WI38 (cell line): ENCODE measurements at regions not wholly inside any gene's neighbourhood (a gene's known extent, or its start where the extent isn't known, plus 50 kb on each side); places are given as distances from the start of the nearest gene placed in this dataset.
A peak's percentile ranks its signal among the peaks of the same experiment; 100 is the strongest.

Experiments
- H3K4me3 ChIP-seq: 2 replicates; pipeline ENCODE4 v1.5.1; 2011; ENCODE audit warnings: low read depth, mild to moderate bottlenecking, control low read depth, low read length
- CTCF ChIP-seq: IDR thresholded peaks from 2 replicates; pipeline ENCODE4 v1.5.1; 2012; ENCODE audit warnings: low read depth, mild to moderate bottlenecking, control low read depth, low read length

- no peak for TF ChIP-seq CTCF
- H3K4me3 ChIP-seq, result no peak overlapping the region
Measured at GRCh38 chr12:93022603-93023340, 93.7 kb upstream of the EEA1 start.

- peak; percentile 33; the same call in 1 of the 2 replicates for TF ChIP-seq CTCF
- H3K4me3 ChIP-seq, result no peak overlapping the region
Measured at GRCh38 chr12:93025145-93026103, 96.3 kb upstream of the EEA1 start.

- no peak overlapping the region for H3K4me3 ChIP-seq
- TF ChIP-seq CTCF, result no peak
Measured at GRCh38 chr12:93027041-93027440, 97.9 kb upstream of the EEA1 start.

GRCh38 chr12:93029091-93029490, 100.0 kb upstream of the EEA1 start:
- TF ChIP-seq CTCF, result no peak
- no peak overlapping the region for H3K4me3 ChIP-seq

- H3K4me3 ChIP-seq, result no peak overlapping the region
- TF ChIP-seq CTCF, result no peak
Measured at GRCh38 chr12:93031028-93031427, 101.9 kb upstream of the EEA1 start.

- no peak for TF ChIP-seq CTCF
- no peak overlapping the region for H3K4me3 ChIP-seq
Measured at GRCh38 chr12:93032758-93033157, 103.7 kb upstream of the EEA1 start.

GRCh38 chr12:93033948-93034347, 104.9 kb upstream of the EEA1 start:
- H3K4me3 ChIP-seq, result no peak overlapping the region
- TF ChIP-seq CTCF, result no peak
